ENCODE measurements at regions not wholly inside any gene's neighbourhood (a gene's known extent, or its start where the extent isn't known, plus 50 kb on each side); places are given as distances from the start of the nearest gene placed in this dataset.

DNA sequence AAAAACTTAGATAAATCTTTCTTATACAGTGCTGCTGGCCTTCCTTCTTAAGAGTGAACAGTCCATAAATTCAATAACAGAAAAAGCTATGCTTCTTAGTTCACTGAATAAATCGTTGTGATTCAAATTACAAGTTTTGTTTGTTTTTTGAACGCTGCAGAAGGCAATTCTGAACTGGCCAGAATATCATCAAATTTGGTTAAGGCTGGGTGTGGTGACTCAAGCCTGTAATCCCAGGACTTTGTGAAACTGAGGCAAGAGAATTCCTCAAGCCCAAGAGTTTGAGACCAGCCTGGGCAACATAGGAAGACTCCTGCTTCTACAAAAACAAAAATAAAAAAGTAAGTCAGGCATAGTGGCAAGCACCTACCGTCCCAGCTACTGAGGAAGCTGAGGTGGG is 111.2 kb upstream of the SLC39A10 start:
- POLR2A ChIA-PET = no interaction called here
- no CpG with 5 or more reads among the region's 3 CpGs for WGBS (ENCODE audit: insufficient coverage)
- CTCF ChIA-PET = interaction anchor here (1.1 kb wide), 1 partner anchor 115 kb away, joined by 3 read pairs; no protein-coding TSS in a partner anchor
- ATAC-seq (ENCODE audit: low read depth) = no peak
- Histone ChIP-seq H3K4me1 (ENCODE audit: control insufficient read depth in 2 of 2, insufficient read depth in 2 of 2, low read length in 2 of 2) (peaks cover 7 to 8% of the 10 kb centered on the region in 2 donors), H4K20me1 (ENCODE audit: control insufficient read depth, insufficient read depth, low read length, poor library complexity, severe bottlenecking) (no peaks in the 10 kb centered on the region), H2AFZ (ENCODE audit: insufficient read depth, low read depth, low read length, poor library complexity, severe bottlenecking) (no peak overlapping the region), H3K79me2 (ENCODE audit: control insufficient read depth, insufficient read depth, low read length) (no peaks in the 10 kb centered on the region), H3K27ac (ENCODE audit: low read length in 2 of 2) (no peak overlapping the region), H3K36me3 (replicated peaks in 1 of 2; ENCODE audit: control extremely low read depth in 1 of 2, control insufficient read depth in 1 of 2, extremely low read depth in 1 of 2, insufficient read depth in 2 of 2, low read length in 1 of 2) (no peaks in the 10 kb centered on the region), H3K9me3 (ENCODE audit: control extremely low read depth in 1 of 3, control insufficient read depth in 2 of 3, insufficient read depth in 1 of 3, low read length in 2 of 3) (peaks cover 0 to 19% (median 0%) of the 10 kb centered on the region in 3 donors), H3K9ac (ENCODE audit: low read length) (no peak overlapping the region), H3K27me3 (replicated peaks in 1 of 4; ENCODE audit: control extremely low read depth in 1 of 4, control insufficient read depth in 3 of 4, insufficient read depth in 4 of 4, low read length in 3 of 4) (no peaks in the 10 kb centered on the region), H3K4me3 (ENCODE audit: control extremely low read depth in 1 of 5, extremely low read depth in 1 of 5, insufficient read depth in 1 of 5, low read depth in 2 of 5, low read length in 4 of 5) (no peak overlapping the region), H3K4me2 (replicated peaks; ENCODE audit: low read depth, low read length, poor library complexity, severe bottlenecking) (no peak overlapping the region)
- Mint-ChIP-seq H3K27me3 (no peaks in the 10 kb centered on the region), H3K4me1 (peaks cover 14% of the 10 kb centered on the region), H3K4me3 (no peak overlapping the region), H3K9me3 (ENCODE audit: insufficient read depth) (peaks cover 8% of the 10 kb centered on the region), H3K27ac (no peak overlapping the region)
- TF ChIP-seq EZH2 (IDR thresholded peaks at IDR 0.05; ENCODE audit: borderline replicate concordance, insufficient read depth, low read depth, low read length, poor library complexity, severe bottlenecking) (no peak), CTCF (IDR thresholded peaks at IDR 0.05) (no peak)
- no peak for DNase-seq
- intact Hi-C loops (cut with micrococcal nuclease) = no loop called here

- H3K4me1 Mint-ChIP-seq = peaks cover 14% of the 10 kb centered on the region
- H3K9me3 ChIP-seq (ENCODE audit: control extremely low read depth in 1 of 3, control insufficient read depth in 2 of 3, insufficient read depth in 1 of 3, low read length in 2 of 3) = peaks cover 0 to 19% (median 0%) of the 10 kb centered on the region in 3 donors
- ATAC-seq (ENCODE audit: low read depth) (no peak), DNase-seq (no peak)
- 96% methylated on average over 6 of the region's 11 CpGs for WGBS (ENCODE audit: insufficient coverage)
- no peaks in the 10 kb centered on the region for H3K27me3 ChIP-seq (replicated peaks in 1 of 4; ENCODE audit: control extremely low read depth in 1 of 4, control insufficient read depth in 3 of 4, insufficient read depth in 4 of 4, low read length in 3 of 4)
- no peak overlapping the region for H3K27ac ChIP-seq (ENCODE audit: low read length in 2 of 2)
- H3K9me3 Mint-ChIP-seq (ENCODE audit: insufficient read depth) = peaks cover 8% of the 10 kb centered on the region
- intact Hi-C loops (cut with micrococcal nuclease) = no loop called here
- H3K4me1 ChIP-seq (ENCODE audit: control insufficient read depth in 2 of 2, insufficient read depth in 2 of 2, low read length in 2 of 2) = peaks cover 7 to 8% of the 10 kb centered on the region in 2 donors
- CTCF ChIA-PET = interaction anchor here (1.0 to 1.5 kb wide), 4 partner anchors 17 to 116 kb away, joined by 3 to 6 read pairs (median 3); no protein-coding TSS in a partner anchor
- no peaks in the 10 kb centered on the region for H4K20me1 ChIP-seq (ENCODE audit: control insufficient read depth, insufficient read depth, low read length, poor library complexity, severe bottlenecking)
- H3K27ac Mint-ChIP-seq = no peak overlapping the region
- H3K36me3 ChIP-seq (replicated peaks in 1 of 2; ENCODE audit: control extremely low read depth in 1 of 2, control insufficient read depth in 1 of 2, extremely low read depth in 1 of 2, insufficient read depth in 2 of 2, low read length in 1 of 2) = no peaks in the 10 kb centered on the region
- TF ChIP-seq EZH2 (IDR thresholded peaks at IDR 0.05; ENCODE audit: borderline replicate concordance, insufficient read depth, low read depth, low read length, poor library complexity, severe bottlenecking) = no peak
- TF ChIP-seq CTCF (IDR thresholded peaks at IDR 0.05) = no peak
- H3K9ac ChIP-seq (ENCODE audit: low read length) = no peak overlapping the region
- H3K79me2 ChIP-seq (ENCODE audit: control insufficient read depth, insufficient read depth, low read length) = no peaks in the 10 kb centered on the region
- no peak overlapping the region for H2AFZ ChIP-seq (ENCODE audit: insufficient read depth, low read depth, low read length, poor library complexity, severe bottlenecking)
- H3K4me3 Mint-ChIP-seq = no peak overlapping the region
- H3K4me3 ChIP-seq (ENCODE audit: control extremely low read depth in 1 of 5, extremely low read depth in 1 of 5, insufficient read depth in 1 of 5, low read depth in 2 of 5, low read length in 4 of 5) = no peak overlapping the region
- H3K4me2 ChIP-seq (replicated peaks; ENCODE audit: low read depth, low read length, poor library complexity, severe bottlenecking) = no peak overlapping the region
- H3K27me3 Mint-ChIP-seq = no peaks in the 10 kb centered on the region
- POLR2A ChIA-PET = no interaction called here
Observed at GRCh38 chr2:195543902-195544894, 112.8 kb upstream of the SLC39A10 start.

Data from B cell (primary cell).